GM18907 (cell line): ENCODE measurements at regions not wholly inside any gene's neighbourhood (a gene's known extent, or its start where the extent isn't known, plus 50 kb on each side); places are given as distances from the start of the nearest gene placed in this dataset.
A peak's percentile ranks its signal among the peaks of the same experiment; 100 is the strongest.
"Not testable (repeated sequence)": the region's sequence is repeated elsewhere in the genome, so short reads cannot be mapped to it uniquely, and the experiment has no call there.

Source experiments
- ATAC-seq: cut with Tn5 transposase; IDR thresholded peaks from one replicate; pipeline ENCODE4 v1.9.1; 2021; ENCODE audit warnings: mild to moderate bottlenecking, moderate library complexity; ENCODE audit not compliant: unreplicated experiment

DNA sequence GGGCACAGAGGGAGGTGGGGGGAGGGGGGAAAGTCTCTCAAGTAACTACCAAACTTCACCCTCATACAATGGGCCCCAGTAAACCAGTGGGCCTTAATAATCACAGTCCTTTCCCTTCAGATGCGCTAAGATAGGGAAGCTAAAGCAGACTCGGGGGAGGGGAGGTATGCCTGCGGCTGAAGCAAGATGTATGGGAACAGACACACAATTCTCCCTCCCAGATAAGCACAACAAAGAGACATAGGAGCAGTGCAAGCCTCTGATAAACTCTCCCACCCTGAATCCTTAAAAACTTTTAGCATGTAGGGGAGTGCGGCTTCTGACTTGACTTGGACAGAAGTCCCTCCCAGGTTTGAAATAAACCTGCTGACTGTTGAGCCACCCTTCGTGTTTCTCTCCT is 54.7 kb downstream of the PROP1 start:
- not testable (repeated sequence) for ATAC-seq

DNA sequence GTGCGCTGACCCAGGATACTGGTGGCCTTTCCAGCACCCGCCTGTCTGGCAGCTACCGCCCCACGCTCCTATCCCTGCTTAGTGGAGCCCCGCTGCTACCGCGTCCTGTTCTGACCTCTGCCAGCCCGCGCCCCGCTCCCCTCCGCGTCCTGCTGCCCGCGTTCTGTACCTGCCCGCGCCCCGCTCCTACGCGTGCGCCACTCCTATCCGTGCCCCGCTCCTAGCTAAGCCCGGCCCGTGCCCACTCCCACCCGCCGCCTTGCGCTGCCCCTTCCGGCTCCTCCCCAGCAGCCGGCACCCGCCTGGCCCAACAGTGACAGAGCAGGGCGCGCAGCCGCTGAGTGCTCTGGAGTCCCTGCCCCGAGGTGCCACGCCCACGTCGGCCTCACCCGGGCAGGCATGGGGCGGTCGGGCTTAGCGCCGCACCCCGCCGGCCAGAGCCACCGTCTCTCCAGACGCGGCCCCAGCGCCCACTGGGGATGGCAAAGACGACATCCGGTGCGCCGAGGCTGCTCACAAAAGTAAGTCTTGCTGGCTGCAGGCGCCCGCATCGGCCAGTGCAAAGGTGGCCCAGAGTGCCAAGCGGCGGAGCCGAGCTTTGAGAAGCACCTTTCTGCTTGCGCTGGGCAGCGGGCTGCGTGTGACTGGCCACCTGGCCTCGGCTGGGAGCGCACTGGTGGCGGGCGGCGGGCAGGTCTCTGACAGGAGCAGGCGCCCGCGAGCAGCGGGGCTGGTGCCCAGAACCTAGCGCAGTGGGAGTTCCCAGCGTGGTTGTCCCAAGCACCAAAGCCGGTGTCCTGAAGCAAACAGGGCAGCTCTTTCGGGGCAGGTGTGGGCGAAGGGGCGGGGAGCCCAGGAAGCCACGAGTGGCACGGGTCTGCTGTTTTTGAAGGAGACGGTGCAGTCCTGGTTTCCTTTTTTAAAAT is 56.5 kb downstream of the PROP1 start:
- peak; percentile 48 for ATAC-seq

- ATAC-seq, result not testable (repeated sequence)
Observed at GRCh38 chr5:177938767-177939166, 57.3 kb downstream of the PROP1 start.

GRCh38 chr5:177934233-177934632 is 61.8 kb downstream of the PROP1 start:
- not testable (repeated sequence) for ATAC-seq

DNA sequence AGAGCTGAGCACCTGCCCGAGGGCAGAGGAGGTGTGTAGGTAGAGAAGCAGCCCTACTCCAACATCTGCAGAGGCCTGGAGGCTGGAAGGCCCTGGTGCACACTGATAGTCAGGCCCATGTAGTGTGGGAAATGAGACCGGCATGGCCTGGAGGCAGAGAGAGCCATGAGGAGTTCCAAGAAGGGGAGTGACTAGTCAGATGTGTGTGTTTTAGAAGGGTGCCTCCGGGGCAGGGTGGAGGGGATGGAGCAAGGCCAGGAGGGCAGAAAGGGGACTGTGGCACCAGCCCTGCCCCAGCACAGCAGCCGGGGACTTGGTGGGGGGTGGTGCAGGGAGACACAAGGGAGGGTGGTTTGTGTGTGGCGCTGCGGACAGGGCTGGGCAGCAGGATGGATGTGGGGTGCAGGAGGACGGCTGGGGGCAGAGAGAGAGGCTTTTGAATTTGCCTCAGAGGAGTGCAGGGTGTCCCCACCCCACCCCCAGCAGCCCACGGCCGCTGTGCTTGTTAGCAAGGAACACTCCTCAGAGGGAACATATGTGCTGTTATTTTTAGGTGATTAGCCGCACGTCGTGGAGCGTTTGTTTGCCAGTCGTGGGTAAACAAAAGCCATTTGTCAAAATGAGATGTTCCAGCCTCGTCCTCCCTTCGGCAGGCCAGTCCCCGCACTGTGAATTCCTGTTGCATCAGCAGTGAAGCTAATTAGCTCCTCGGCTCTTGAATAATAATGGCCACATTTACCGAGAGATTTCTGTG is 65.6 kb downstream of the PROP1 start:
- ATAC-seq, result not testable (repeated sequence)

DNA sequence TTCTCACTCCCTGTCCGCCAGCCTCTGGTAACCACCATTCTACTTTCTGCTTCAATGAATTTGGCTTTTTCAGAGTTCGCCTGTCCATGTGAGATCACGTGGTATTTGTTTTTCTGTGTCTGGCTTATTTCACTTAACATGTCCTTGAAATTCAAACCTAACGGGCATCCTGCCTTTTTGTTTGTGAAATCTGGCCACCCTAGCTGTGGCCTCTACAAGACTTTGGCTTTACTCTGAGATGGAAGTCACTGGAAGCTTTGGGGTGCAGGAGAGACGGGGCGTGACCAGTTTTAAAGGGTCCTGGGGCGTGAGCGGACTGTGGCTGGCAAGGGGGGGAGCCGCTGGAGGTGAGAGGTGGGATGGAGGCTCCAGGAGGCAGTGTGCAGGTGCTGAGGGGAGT is 66.4 kb downstream of the PROP1 start:
- not testable (repeated sequence) for ATAC-seq

GRCh38 chr5:177927500-177927899 is 68.5 kb downstream of the PROP1 start:
- not testable (repeated sequence) for ATAC-seq

GRCh38 chr5:177924577-177924976 is 71.5 kb downstream of the PROP1 start:
- ATAC-seq, result not testable (repeated sequence)

DNA sequence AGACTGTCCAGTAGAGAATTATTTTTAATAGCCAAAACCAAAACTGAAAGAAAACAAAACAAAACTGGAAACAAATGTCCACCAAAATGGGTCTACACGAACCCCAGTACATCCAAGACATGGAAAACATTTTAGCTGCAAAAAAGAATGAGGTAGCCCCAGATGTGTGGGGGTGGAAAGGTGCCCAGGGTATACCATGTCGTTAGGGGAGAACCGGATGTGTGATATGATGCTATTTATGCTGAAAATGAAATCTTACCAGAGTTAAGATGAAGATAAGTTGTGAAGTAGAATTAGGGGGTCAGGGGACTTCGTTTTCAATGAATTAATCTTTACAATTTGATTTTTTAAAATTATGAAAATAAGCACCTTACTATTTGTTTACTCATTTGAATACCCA is 72.2 kb downstream of the PROP1 start:
- ATAC-seq, result not testable (repeated sequence)

DNA sequence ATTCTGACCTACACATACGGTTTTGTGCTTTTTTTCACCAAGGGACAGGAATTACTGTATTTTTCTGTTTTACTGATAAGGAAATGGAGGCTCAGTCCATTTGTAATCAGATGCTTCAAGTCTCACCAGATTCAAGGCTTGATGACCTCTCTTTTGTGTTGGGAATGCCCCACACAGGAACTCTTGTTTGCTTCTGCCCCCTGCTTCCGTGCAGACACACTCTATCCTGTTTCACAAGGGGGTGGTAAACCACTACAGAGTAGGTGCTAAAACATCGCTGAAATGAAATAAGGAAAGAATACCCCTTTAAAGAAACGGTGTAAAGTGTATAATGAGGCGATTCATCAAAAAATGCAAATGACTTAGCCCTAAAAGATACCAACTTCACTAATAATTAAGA is 72.9 kb downstream of the PROP1 start:
- ATAC-seq, result not testable (repeated sequence)

GRCh38 chr5:177909261-177909660 is 86.8 kb downstream of the PROP1 start:
- ATAC-seq, result not testable (repeated sequence)

DNA sequence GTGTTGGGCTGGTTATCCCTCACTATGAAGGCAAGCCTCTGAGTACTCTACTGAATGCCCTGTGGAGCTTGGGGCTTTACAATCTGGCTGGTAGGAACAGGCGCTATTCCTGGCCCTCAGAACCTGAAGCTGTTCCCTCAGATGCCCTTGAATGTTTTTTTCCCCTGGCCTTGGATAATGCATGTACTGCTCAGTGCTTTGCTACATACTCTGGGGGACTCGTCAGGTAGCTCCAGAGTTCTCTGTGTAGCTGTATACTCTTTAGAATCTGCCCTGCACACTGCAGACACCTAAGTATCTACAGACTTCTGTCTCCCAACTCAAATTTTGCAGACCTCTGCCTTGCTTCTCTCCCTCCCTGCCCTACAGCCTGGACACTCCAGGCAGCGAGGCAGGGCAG is 93.2 kb downstream of the PROP1 start:
- not testable (repeated sequence) for ATAC-seq

DNA sequence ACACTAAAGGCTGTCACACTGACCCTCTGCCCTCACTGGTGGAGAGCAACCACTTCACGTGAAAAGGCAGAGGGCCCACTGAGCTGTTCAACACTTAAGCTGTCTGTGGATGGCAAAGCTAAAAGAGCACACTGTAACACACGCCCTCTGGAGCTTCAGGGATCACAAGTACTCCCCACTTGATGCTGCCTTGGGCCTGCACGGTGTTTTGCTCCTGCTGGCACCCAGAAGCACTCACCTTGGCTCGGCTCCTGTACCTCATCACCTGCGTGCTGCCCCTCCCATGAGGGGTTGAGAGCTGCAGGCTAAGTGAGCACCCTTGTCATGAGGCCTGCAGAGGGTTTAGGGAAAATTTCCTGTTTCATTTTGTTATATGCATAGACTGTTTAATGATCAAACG is 96.0 kb downstream of the PROP1 start:
- ATAC-seq, result not testable (repeated sequence)

GRCh38 chr5:177894681-177895453 is 101.2 kb downstream of the PROP1 start:
- not testable (repeated sequence) for ATAC-seq

DNA sequence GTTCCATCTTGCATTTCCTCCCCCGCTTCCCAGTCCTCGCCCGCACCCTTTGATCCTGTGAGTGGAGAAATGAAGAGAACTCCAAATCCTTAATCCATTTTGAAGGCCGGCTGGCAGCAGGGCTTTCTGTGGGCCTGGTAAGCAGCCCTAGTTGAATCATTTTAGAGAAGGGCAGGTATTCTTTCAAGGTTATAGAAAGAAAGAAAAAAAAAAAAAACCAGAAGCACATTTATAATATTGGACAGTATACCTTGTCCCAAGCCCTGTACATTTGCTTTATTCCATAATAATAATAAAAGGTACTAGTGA is 103.7 kb downstream of the PROP1 start:
- not testable (repeated sequence) for ATAC-seq

- ATAC-seq, result peak; percentile 83
Observed at GRCh38 chr5:177891547-177892356, 104.3 kb downstream of the PROP1 start.

- not testable (repeated sequence) for ATAC-seq
Observed at GRCh38 chr5:177883295-177883694, 100.6 kb upstream of the FAM153A start.

GRCh38 chr5:177875900-177876238 is 93.2 kb upstream of the FAM153A start:
- ATAC-seq, result peak; percentile 14

GRCh38 chr5:177875013-177875899 is 92.6 kb upstream of the FAM153A start:
- ATAC-seq, result peak; percentile 69
